ENCODE measurements at regions not wholly inside any gene's neighbourhood (a gene's known extent, or its start where the extent isn't known, plus 50 kb on each side); places are given as distances from the start of the nearest gene placed in this dataset.

- no peaks in the 10 kb centered on the region for H3K79me2 ChIP-seq (ENCODE audit: low read depth)
- no peak overlapping the region for H2AFZ ChIP-seq
- H3K36me3 ChIP-seq (ENCODE audit: low read depth) = no peaks in the 10 kb centered on the region
- 0 out of 2 replicates have a peak, but pooled peaks cover 5% of the 10 kb centered on the region for H4K20me1 ChIP-seq (ENCODE audit: insufficient read depth)
- intact Hi-C loops (cut with micrococcal nuclease; ENCODE audit: unreplicated experiment) = loop anchor here (10.0 kb wide), 1 partner anchor 742 kb away; no protein-coding TSS in a partner anchor
- no peaks in the 10 kb centered on the region for H3K9me2 ChIP-seq (ENCODE audit: insufficient read depth)
- DNase-seq = no peak
- no peaks in the 10 kb centered on the region for H3K9me3 ChIP-seq (ENCODE audit: insufficient read depth, low read depth)
- TF ChIP-seq EZH2 (IDR thresholded peaks at IDR 0.05; ENCODE audit: low read depth) = no peak
- 0 out of 2 replicates have a peak, but pooled peaks cover 3% of the 10 kb centered on the region for H3F3A ChIP-seq (ENCODE audit: insufficient read depth, low read depth)
- H3K4me3 ChIP-seq = no peak overlapping the region
- H3K4me1 ChIP-seq (replicated peaks; ENCODE audit: insufficient read depth) = no peaks in the 10 kb centered on the region
- POLR2A ChIA-PET (ENCODE audit: unreplicated experiment) = no interaction called here
- H3K27me3 ChIP-seq (ENCODE audit: insufficient read depth, low read depth) = no peaks in the 10 kb centered on the region
- CTCF ChIA-PET = interaction anchor here (0.6 kb wide), 1 partner anchor 147 kb away, joined by 3 read pairs; no protein-coding TSS in a partner anchor
- BruUV-seq (replicated peaks) = no TSS peak
- H3K4me2 ChIP-seq = no peak overlapping the region
- H3K27ac ChIP-seq = no peak overlapping the region
Measured at GRCh38 chr16:85273293-85273692, 161.0 kb upstream of the CIBAR2 start.

DNA sequence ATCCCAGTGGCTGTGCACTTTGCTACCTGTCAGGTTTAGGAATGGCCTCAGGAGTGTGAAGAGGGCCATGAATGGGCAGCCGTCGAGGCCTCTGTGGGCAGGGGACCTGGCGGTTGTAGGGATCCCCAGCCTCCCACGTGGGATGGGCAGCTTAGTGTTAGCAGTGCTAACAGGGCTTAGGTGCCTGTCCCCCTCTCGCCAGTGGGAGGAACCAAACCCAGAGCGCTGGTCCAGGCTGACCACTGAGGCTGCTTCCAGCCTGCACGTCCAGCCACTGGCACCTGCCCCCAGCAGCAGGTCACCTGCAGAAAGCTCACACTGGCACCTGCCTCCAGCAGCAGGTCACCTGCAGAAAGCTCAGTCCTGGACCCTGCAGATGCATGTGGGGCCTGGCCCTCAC is 162.2 kb upstream of the CIBAR2 start:
- H3K79me2 ChIP-seq (ENCODE audit: low read depth) = no peaks in the 10 kb centered on the region
- no TSS peak for BruUV-seq (replicated peaks)
- ChIA-PET CTCF (interaction anchor here (0.5 to 0.6 kb wide), 2 partner anchors 25 to 26 kb away, joined by 4 to 5 read pairs; no protein-coding TSS in a partner anchor), POLR2A (ENCODE audit: unreplicated experiment) (no interaction called here)
- H4K20me1 ChIP-seq (ENCODE audit: insufficient read depth) = 0 out of 2 replicates have a peak, but pooled peaks cover 5% of the 10 kb centered on the region
- no peaks in the 10 kb centered on the region for H3K36me3 ChIP-seq (ENCODE audit: low read depth)
- DNase-seq = no peak
- H2AFZ ChIP-seq = no peak overlapping the region
- H3K27me3 ChIP-seq (ENCODE audit: insufficient read depth, low read depth) = no peaks in the 10 kb centered on the region
- no peak overlapping the region for H3K27ac ChIP-seq
- no peaks in the 10 kb centered on the region for H3K4me1 ChIP-seq (replicated peaks; ENCODE audit: insufficient read depth)
- TF ChIP-seq EZH2 (IDR thresholded peaks at IDR 0.05; ENCODE audit: low read depth) = no peak
- TF ChIP-seq, protein P1, sequence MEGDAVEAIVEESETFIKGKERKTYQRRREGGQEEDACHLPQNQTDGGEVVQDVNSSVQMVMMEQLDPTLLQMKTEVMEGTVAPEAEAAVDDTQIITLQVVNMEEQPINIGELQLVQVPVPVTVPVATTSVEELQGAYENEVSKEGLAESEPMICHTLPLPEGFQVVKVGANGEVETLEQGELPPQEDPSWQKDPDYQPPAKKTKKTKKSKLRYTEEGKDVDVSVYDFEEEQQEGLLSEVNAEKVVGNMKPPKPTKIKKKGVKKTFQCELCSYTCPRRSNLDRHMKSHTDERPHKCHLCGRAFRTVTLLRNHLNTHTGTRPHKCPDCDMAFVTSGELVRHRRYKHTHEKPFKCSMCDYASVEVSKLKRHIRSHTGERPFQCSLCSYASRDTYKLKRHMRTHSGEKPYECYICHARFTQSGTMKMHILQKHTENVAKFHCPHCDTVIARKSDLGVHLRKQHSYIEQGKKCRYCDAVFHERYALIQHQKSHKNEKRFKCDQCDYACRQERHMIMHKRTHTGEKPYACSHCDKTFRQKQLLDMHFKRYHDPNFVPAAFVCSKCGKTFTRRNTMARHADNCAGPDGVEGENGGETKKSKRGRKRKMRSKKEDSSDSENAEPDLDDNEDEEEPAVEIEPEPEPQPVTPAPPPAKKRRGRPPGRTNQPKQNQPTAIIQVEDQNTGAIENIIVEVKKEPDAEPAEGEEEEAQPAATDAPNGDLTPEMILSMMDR (conservative IDR thresholded peaks at IDR 0.05) = no peak
- no peak overlapping the region for H3K4me2 ChIP-seq
- H3K9me3 ChIP-seq (ENCODE audit: insufficient read depth, low read depth) = no peaks in the 10 kb centered on the region
- 0 out of 2 replicates have a peak, but pooled peaks cover 3% of the 10 kb centered on the region for H3F3A ChIP-seq (ENCODE audit: insufficient read depth, low read depth)
- no peak overlapping the region for H3K4me3 ChIP-seq
- intact Hi-C loops (cut with micrococcal nuclease; ENCODE audit: unreplicated experiment) = loop anchor here (10.0 kb wide), 1 partner anchor 740 kb away; no protein-coding TSS in a partner anchor
- H3K9me2 ChIP-seq (ENCODE audit: insufficient read depth) = no peaks in the 10 kb centered on the region

DNA sequence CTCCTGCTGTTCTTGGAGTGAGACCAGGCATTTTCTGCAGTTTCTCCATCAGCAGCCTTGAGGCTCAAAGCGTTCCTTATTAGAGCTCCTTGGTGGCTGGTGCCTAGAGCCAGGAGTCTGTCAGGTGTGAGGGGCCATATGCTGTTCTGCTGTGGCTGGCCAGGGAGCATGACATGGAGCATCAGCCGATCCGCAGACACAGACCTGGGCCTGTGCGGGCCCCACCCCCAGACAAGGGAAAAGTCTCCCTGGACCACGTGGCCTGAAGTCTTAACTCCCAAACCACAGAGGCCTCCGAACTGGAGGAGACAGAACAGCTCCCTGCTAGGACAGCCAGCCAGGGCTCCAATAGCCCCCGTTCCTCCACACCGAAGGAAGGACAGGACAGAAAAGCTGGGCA is 162.7 kb upstream of the CIBAR2 start:
- H3K4me1 ChIP-seq (replicated peaks; ENCODE audit: insufficient read depth) = no peaks in the 10 kb centered on the region
- POLR2A ChIA-PET (ENCODE audit: unreplicated experiment) = no interaction called here

More for the DNA sequence above, 162.7 kb upstream of the CIBAR2 start:
- intact Hi-C loops (cut with micrococcal nuclease; ENCODE audit: unreplicated experiment) = loop anchor here (10.0 kb wide), 1 partner anchor 740 kb away; no protein-coding TSS in a partner anchor
- H3K9me2 ChIP-seq (ENCODE audit: insufficient read depth) = no peaks in the 10 kb centered on the region
- CTCF ChIA-PET = no interaction called here
- H3K27me3 ChIP-seq (ENCODE audit: insufficient read depth, low read depth) = no peaks in the 10 kb centered on the region
- H2AFZ ChIP-seq = no peak overlapping the region
- no peak overlapping the region for H3K4me3 ChIP-seq
- H3K27ac ChIP-seq = no peak overlapping the region
- H3K9me3 ChIP-seq (ENCODE audit: insufficient read depth, low read depth) = no peaks in the 10 kb centered on the region
- no peaks in the 10 kb centered on the region for H3K79me2 ChIP-seq (ENCODE audit: low read depth)
- 0 out of 2 replicates have a peak, but pooled peaks cover 3% of the 10 kb centered on the region for H3F3A ChIP-seq (ENCODE audit: insufficient read depth, low read depth)
- no peaks in the 10 kb centered on the region for H3K36me3 ChIP-seq (ENCODE audit: low read depth)
- H3K4me2 ChIP-seq = no peak overlapping the region
- H4K20me1 ChIP-seq (ENCODE audit: insufficient read depth) = 0 out of 2 replicates have a peak, but pooled peaks cover 5% of the 10 kb centered on the region
- TF ChIP-seq, protein P1 (conservative IDR thresholded peaks at IDR 0.05) = no peak
- TF ChIP-seq EZH2 (IDR thresholded peaks at IDR 0.05; ENCODE audit: low read depth) = no peak
- BruUV-seq (replicated peaks) = no TSS peak
- no peak for DNase-seq

Data from PC-9 (cell line).